Small intestine (tissue), 7 donors: ENCODE measurements at regions not wholly inside any gene's neighbourhood (a gene's known extent, or its start where the extent isn't known, plus 50 kb on each side); places are given as distances from the start of the nearest gene placed in this dataset.
A peak's percentile ranks its signal among the peaks of the same experiment; 100 is the strongest.

Source experiments
- DNase-seq, 2 donors: peaks; one replicate each; pipeline versions ENCODE4 v3.0.0 to v3.0.0-alpha.2; 2013
- FAIRE-seq: peaks from 2 replicates; lab custom pipeline; 2012; peaks lifted over from hg19 to GRCh38; lab: Jason Lieb, UNC
- H3K27ac ChIP-seq, 3 donors: one replicate each; pipeline ENCODE4 v1.5.1; 2013; ENCODE audit warnings: low read length in 2 of 3, mild to moderate bottlenecking in 2 of 3, control low read depth in 1 of 3, inconsistent platforms in 1 of 3, low read depth in 1 of 3, moderate library complexity in 1 of 3
- H3K27me3 ChIP-seq, 3 donors: one replicate each; pipeline ENCODE4 v1.6.1; 2013; ENCODE audit warnings: low read length in 3 of 3, inconsistent platforms in 1 of 3; ENCODE audit not compliant: control insufficient read depth in 3 of 3, insufficient read depth in 3 of 3
- H3K36me3 ChIP-seq, 3 donors: one replicate each; pipeline ENCODE4 v1.6.1; 2013; ENCODE audit warnings: low read length in 3 of 3, inconsistent platforms in 1 of 3, low read depth in 1 of 3, mild to moderate bottlenecking in 1 of 3, moderate library complexity in 1 of 3; ENCODE audit not compliant: control insufficient read depth in 3 of 3, insufficient read depth in 2 of 3
- H3K4me1 ChIP-seq, 3 donors: one replicate each; pipeline ENCODE4 v1.6.1; 2013; ENCODE audit warnings: low read length in 2 of 3, inconsistent platforms in 1 of 3, low read depth in 1 of 3, mild to moderate bottlenecking in 1 of 3, moderate library complexity in 1 of 3; ENCODE audit not compliant: control insufficient read depth in 3 of 3, insufficient read depth in 2 of 3
- H3K4me3 ChIP-seq, 3 donors: one replicate each; pipeline ENCODE4 v1.5.1; 2013; ENCODE audit warnings: low read length in 3 of 3, control low read depth in 1 of 3, inconsistent platforms in 1 of 3, low read depth in 1 of 3, mild to moderate bottlenecking in 1 of 3, moderate library complexity in 1 of 3
- H3K9me3 ChIP-seq, 2 donors: one replicate each; pipeline ENCODE4 v1.6.1; 2013; ENCODE audit warnings: low read depth in 1 of 2, low read length in 1 of 2; ENCODE audit not compliant: control insufficient read depth in 2 of 2, insufficient read depth in 1 of 2
- WGBS, 3 donors: extraction: QIAGEN DNeasy Blood & Tissue Kit; methylation state at CpG; one replicate each; pipeline ENCODE4 v1.1.7; 2013; 5-methylcytosine and 5-hydroxymethylcytosine counted together
- donor health status: healthy with polysubstance abuse.
- donor health status: control.
- donor health status: control.
- donor health status: Bipolar disorder and iron deficiency.
- donor health status: healthy.

GRCh38 chr5:82664732-82665131 lies 386.6 kb upstream of the RPS23 start:
- Histone ChIP-seq H3K36me3 (no peaks in the 10 kb centered on the region), H3K27ac (no peak overlapping the region), H3K4me3 (no peak overlapping the region), H3K9me3 (no peaks in the 10 kb centered on the region), H3K4me1 (peaks cover 0 to 3% (median 0%) of the 10 kb centered on the region in 3 donors), H3K27me3 (no peaks in the 10 kb centered on the region)
- DNase-seq: peak in 1 of 2 donors; percentile 17
- WGBS, 3 donors: 60 to 63% (median 60%) methylated on average over 3 of the region's 3 CpGs
- FAIRE-seq: no peak

DNA sequence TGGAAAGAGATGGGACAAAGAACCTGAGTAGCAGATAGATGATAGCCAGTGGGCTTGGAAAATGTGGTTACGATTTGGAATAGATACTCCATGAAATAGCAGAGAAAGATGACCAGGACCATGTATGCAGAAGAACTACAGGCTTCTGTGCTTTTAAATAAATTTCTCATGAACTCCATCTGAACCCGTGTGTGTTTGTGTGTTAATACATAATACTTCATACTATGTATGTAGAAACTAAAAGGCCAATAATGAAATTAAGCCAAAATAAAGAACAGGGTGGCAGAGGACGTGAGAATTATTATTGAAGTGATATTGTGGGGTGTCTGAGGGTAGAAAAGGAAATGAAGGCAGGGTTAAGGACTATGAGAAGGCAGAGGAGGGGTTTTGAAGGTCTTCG lies 385.1 kb upstream of the RPS23 start:
- Histone ChIP-seq H3K36me3 (no peaks in the 10 kb centered on the region), H3K27me3 (no peaks in the 10 kb centered on the region), H3K4me3 (no peak overlapping the region), H3K4me1 (peaks cover 0 to 3% (median 0%) of the 10 kb centered on the region in 3 donors), H3K9me3 (no peaks in the 10 kb centered on the region), H3K27ac (no peak overlapping the region)
- WGBS, 3 donors: 70 to 87% (median 83%) methylated on average over 4 of the region's 4 CpGs
- DNase-seq: no peak
- no peak for FAIRE-seq

DNA sequence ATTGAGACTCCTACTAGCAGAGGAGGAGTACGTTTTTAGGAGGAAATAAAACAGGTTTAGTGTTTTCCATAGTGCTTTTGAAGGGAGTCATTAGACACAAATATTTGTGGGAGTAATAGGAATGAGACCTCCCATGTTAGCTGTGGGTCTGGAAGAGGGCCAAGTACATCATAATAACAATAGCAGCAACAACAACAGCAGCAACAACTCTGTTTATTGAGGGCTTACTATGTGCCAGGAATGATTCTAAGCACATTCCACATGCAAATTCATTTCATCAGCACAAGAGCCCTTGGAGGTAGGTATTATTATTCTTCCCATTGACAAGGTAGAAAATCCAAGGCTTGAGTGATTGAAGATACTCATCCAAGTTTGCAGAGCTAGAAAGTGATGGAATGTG lies 384.2 kb upstream of the RPS23 start:
- FAIRE-seq (no peak), DNase-seq (no peak)
- WGBS, 3 donors: 50 to 61% (median 50%) methylated on average over 1 of the region's 1 CpG
- Histone ChIP-seq H3K27me3 (no peaks in the 10 kb centered on the region), H3K27ac (no peak overlapping the region), H3K36me3 (no peaks in the 10 kb centered on the region), H3K4me3 (no peak overlapping the region), H3K4me1 (peaks cover 0 to 3% (median 0%) of the 10 kb centered on the region in 3 donors), H3K9me3 (no peaks in the 10 kb centered on the region)

DNA sequence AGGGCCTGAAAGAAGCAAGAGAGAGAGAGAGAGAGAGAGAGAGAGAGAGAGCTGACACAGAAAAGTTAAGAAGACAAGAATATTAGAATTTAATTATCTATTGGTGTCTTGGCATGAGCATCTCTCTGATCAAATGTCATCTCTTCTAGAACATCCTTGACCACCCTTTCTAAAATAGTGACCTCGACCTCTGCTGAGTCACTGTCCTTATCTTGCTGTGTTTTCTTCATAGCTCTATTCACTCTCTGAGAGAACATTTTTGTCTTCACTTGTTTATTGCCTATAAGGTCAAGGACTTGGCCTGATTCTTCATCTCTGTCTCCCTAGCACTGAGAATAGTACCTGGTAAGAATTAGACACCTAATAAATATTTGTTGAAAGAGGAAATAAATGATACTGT lies 383.8 kb upstream of the RPS23 start:
- DNase-seq (no peak), FAIRE-seq (no peak)
- peaks cover 0 to 3% (median 0%) of the 10 kb centered on the region in 3 donors for H3K4me1 ChIP-seq
- WGBS, 3 donors: 67 to 70% (median 68%) methylated on average over 1 of the region's 1 CpG
- no peak overlapping the region for H3K27ac ChIP-seq
- no peak overlapping the region for H3K4me3 ChIP-seq
- no peaks in the 10 kb centered on the region for H3K36me3 ChIP-seq
- H3K27me3 ChIP-seq: no peaks in the 10 kb centered on the region
- H3K9me3 ChIP-seq: no peaks in the 10 kb centered on the region

DNA sequence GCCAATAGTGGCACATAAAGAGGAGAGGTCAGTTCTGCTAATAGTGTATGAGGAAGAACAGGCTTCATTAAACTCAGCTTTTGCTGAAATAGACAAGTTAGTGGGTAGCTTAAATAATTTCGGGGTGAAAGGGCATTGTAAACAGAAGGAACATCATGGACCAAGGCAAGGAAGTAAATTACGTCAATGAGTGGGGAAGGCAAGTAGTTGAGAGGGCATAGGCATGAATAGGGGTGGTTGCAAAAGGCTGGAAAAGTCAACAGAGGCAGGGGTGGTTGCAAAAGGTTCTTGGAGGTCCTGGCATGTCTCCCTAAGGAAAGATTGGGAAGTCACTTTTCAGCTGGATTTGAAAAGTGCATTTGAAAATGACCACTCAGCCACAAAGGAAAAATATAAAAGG lies 383.3 kb upstream of the RPS23 start:
- 79 to 84% (median 79%) methylated on average over 2 of the region's 2 CpGs for WGBS, 3 donors
- no peaks in the 10 kb centered on the region for H3K36me3 ChIP-seq
- H3K9me3 ChIP-seq: no peaks in the 10 kb centered on the region
- DNase-seq: no peak
- no peak overlapping the region for H3K27ac ChIP-seq
- FAIRE-seq: no peak
- H3K4me1 ChIP-seq: peaks cover 0 to 3% (median 0%) of the 10 kb centered on the region in 3 donors
- no peak overlapping the region for H3K4me3 ChIP-seq
- no peaks in the 10 kb centered on the region for H3K27me3 ChIP-seq

GRCh38 chr5:82659115-82659514 lies 381.0 kb upstream of the RPS23 start:
- FAIRE-seq (no peak), DNase-seq (peak in 1 of 2 donors; percentile 32)
- Histone ChIP-seq H3K4me3 (no peak overlapping the region), H3K4me1 (peaks cover 0 to 3% (median 0%) of the 10 kb centered on the region in 3 donors), H3K27me3 (no peaks in the 10 kb centered on the region), H3K36me3 (no peaks in the 10 kb centered on the region), H3K27ac (no peak overlapping the region), H3K9me3 (no peaks in the 10 kb centered on the region)
- 71 to 87% (median 81%) methylated on average over 2 of the region's 2 CpGs for WGBS, 3 donors

DNA sequence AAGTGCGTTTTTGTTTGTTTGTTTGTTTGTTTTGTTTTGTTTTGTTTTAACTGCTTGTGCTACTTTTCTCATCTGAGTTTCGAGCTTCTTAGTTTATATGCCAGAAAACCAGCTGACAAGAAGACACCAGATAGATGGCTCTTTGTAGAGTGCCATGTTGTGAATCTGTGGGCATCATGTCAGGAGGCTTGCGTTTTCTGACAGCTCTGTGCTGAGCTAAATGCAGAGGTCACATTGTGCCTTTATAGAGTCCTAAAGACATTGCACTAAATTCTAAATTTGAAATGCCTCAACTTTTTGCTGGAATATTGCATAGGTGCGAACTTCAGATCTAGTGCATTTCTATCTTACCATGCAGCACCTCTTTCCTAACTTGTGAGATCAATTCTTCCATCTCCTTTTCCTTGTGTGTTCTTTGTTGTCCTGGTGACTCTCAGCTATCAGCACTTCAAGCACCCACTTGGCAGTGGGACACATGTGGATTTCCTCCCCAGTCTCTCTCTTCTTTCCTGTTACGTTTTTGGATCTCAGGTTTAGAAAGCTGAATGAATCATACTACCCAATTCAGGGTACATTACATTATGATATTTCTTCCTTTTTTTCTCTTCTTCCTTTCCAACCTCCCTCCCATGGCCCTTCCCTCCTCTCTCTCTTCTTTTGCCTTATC lies 379.0 kb upstream of the RPS23 start:
- H3K27me3 ChIP-seq: no peaks in the 10 kb centered on the region
- 64 to 84% (median 66%) methylated on average over 5 of the region's 5 CpGs for whole genome bisulfite sequencing, 3 donors
- H3K36me3 ChIP-seq: no peaks in the 10 kb centered on the region
- no peaks in the 10 kb centered on the region for H3K9me3 ChIP-seq
- no peak for DNase-seq
- no peak for FAIRE-seq
- no peak overlapping the region for H3K4me3 ChIP-seq
- peaks cover 0 to 3% (median 0%) of the 10 kb centered on the region in 3 donors for H3K4me1 ChIP-seq
- H3K27ac ChIP-seq: no peak overlapping the region

DNA sequence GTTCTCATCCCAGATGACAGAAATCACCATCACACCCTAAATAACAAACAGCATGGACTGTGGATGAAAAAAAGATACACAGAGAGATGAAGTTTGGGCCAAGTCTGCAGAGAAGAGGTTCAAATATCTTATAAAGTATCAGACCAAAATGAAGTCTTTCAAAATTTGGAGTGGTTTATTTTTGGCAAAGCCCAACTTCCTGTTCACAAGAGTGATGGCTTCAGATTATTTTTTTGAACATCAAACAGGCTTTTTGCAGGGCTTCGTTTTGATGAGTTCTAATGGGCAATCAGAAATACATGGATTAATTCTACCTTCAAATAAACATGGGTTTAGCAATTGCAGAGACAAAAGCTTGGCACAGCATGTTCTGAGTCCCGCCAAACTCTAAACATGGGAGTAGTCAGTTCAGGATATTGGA lies 378.2 kb upstream of the RPS23 start:
- DNase-seq: no peak
- Histone ChIP-seq H3K27me3 (no peaks in the 10 kb centered on the region), H3K4me1 (peaks cover 0 to 3% (median 0%) of the 10 kb centered on the region in 3 donors), H3K4me3 (no peak overlapping the region), H3K36me3 (no peaks in the 10 kb centered on the region), H3K27ac (no peak overlapping the region), H3K9me3 (no peaks in the 10 kb centered on the region)
- FAIRE-seq: no peak
- WGBS, 3 donors: 50 to 82% (median 75%) methylated on average over 2 of the region's 2 CpGs

- DNase-seq (no peak), FAIRE-seq (no peak)
- no peaks in the 10 kb centered on the region for H3K27me3 ChIP-seq
- no peak overlapping the region for H3K4me3 ChIP-seq
- WGBS, 3 donors: 51 to 77% (median 51%) methylated on average over 7 of the region's 7 CpGs
- H3K4me1 ChIP-seq: no peaks in the 10 kb centered on the region
- H3K27ac ChIP-seq: no peak overlapping the region
- no peaks in the 10 kb centered on the region for H3K9me3 ChIP-seq
- no peaks in the 10 kb centered on the region for H3K36me3 ChIP-seq
Observed at GRCh38 chr5:82655078-82655477, 376.9 kb upstream of the RPS23 start.
